DMS153 treated with DMSO at 0.1 percent for 48 hours (cell line): ENCODE measurements at regions not wholly inside any gene's neighbourhood (a gene's known extent, or its start where the extent isn't known, plus 50 kb on each side); places are given as distances from the start of the nearest gene placed in this dataset.

Experiments
- DNase-seq: peaks from one replicate; lab custom pipeline; 2025; ENCODE audit not compliant: unreplicated experiment; lab: John Stamatoyannopoulos, UW

GRCh38 chr5:17690473-17690872, 56.2 kb downstream of the TAF11L14 start:
- DNase-seq: no peak

- DNase-seq: no peak
These were observed 57.5 kb downstream of the TAF11L14 start for GRCh38 chr5:17691762-17692161.

- no peak for DNase-seq
These were observed 60.1 kb downstream of the TAF11L14 start for GRCh38 chr5:17694371-17694770.

GRCh38 chr5:17694914-17695313, 60.7 kb downstream of the TAF11L14 start:
- no peak for DNase-seq

GRCh38 chr5:17696627-17697026, 62.4 kb downstream of the TAF11L14 start:
- no peak for DNase-seq

GRCh38 chr5:17697671-17698070, 63.4 kb downstream of the TAF11L14 start:
- no peak for DNase-seq

GRCh38 chr5:17709011-17709710, 74.9 kb downstream of the TAF11L14 start:
- no peak for DNase-seq

- DNase-seq: no peak
These were observed 79.0 kb downstream of the TAF11L14 start for GRCh38 chr5:17713301-17713700.

- no peak for DNase-seq
These were observed 79.9 kb downstream of the TAF11L14 start for GRCh38 chr5:17714186-17714585.

- DNase-seq: no peak
These were observed 85.3 kb downstream of the TAF11L14 start for GRCh38 chr5:17719592-17719991.

GRCh38 chr5:17720071-17720470, 85.8 kb downstream of the TAF11L14 start:
- DNase-seq: no peak

- DNase-seq: no peak
These were observed 89.6 kb downstream of the TAF11L14 start for GRCh38 chr5:17723876-17724275.

- DNase-seq: no peak
These were observed 92.8 kb downstream of the TAF11L14 start for GRCh38 chr5:17727098-17727497.

GRCh38 chr5:17730421-17730820, 96.2 kb downstream of the TAF11L14 start:
- DNase-seq: no peak

- DNase-seq: no peak
These were observed 98.2 kb downstream of the TAF11L14 start for GRCh38 chr5:17732351-17732923.

- DNase-seq: no peak
These were observed 99.8 kb downstream of the TAF11L14 start for GRCh38 chr5:17734011-17734410.

GRCh38 chr5:17735761-17736160, 101.5 kb downstream of the TAF11L14 start:
- DNase-seq: no peak

- no peak for DNase-seq
These were observed 102.8 kb downstream of the TAF11L14 start for GRCh38 chr5:17737092-17737491.

GRCh38 chr5:17738446-17738845, 104.2 kb downstream of the TAF11L14 start:
- DNase-seq: no peak

- no peak for DNase-seq
These were observed 109.5 kb downstream of the TAF11L14 start for GRCh38 chr5:17743580-17744435.

- no peak for DNase-seq
These were observed 113.9 kb downstream of the TAF11L14 start for GRCh38 chr5:17748201-17748600.

GRCh38 chr5:17748941-17749340, 114.7 kb downstream of the TAF11L14 start:
- DNase-seq: no peak
